Renal pelvis (tissue), 1 donor: ENCODE measurements at regions not wholly inside any gene's neighbourhood (a gene's known extent, or its start where the extent isn't known, plus 50 kb on each side); places are given as distances from the start of the nearest gene placed in this dataset.
"Not testable (repeated sequence)": the region's sequence is repeated elsewhere in the genome, so short reads cannot be mapped to it uniquely, and the experiment has no call there.

Source experiments
- DNase-seq: peaks from one replicate; pipeline ENCODE4 v3.0.0-alpha.2; 2013

DNA sequence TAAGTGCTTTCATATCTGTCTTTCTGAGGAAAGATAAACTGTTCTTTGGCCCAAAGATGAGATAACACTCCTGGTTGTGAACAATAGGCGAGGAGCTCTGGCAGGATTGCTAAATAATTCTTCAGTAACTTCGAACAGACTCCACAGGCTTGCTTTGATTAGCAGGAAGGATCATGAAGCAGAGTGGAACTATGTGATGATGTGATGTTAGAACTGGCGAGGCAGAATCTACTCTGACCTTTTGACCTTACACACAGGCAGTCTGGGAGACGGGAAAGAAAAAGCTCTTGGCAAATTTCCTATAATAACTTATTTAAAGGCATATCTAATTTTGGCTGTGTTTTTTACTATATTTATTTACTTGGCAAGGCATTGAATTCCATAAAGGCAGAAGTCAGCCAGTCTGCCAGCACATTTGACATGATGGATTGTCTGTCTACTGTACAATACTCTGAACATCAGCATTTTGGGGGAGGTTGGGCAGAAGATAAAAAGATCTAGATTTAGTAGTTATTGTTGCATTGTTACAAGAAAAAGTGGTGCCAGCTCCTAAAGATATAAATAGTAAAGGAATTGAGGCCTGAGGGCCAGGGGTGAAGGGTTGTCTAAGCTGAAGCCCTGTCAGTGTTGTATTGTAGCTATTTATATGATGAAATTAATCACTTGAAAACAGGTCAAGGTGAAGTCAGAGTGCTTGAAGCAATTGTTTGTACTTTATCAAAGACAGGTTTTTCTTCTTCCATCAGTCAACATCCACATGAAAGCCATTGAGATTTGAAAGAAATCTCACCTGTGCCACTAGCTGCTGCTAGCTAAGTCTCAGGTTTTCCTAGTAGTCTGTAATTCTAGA, 708.8 kb downstream of the LTN1 start:
- DNase-seq = peak; percentile 46

DNA sequence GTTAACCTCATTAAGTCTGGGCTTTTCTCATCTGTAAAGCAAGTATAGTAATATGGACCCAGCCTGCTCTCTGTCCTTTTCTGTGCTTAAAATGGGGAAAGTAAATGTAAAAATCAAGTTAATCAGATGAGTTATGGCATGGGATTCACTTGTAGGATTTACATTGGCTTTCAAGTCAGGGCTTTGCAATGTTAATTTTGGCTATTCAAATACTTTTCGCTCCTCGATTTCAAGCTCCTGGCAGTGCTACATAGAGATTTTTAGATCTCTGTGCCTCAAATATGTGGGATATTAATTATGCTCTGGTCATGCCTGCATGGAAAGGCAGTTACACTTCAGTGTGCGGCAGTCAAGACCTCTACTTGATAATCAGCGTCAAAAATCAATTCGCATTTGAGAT, 709.8 kb downstream of the LTN1 start:
- no peak for DNase-seq

DNA sequence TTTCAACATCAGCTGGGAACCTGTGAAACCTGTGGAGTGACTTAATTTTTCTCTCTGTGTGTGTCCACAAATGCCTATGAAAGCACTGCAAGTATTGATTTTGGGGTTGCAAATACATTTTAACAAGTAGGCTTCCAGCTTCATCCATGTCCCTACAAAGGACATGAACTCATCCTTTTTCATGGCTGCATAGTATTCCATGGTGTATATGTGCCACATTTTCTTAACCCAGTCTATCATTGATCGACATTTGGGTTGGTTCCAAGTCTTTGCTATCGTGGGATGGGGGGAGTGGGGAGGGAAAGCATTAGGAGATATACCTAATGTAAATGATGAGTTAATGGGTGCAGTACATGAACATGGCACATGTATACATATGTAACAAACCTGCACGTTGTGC, 711.3 kb downstream of the LTN1 start:
- DNase-seq = not testable (repeated sequence)

GRCh38 chr21:28280611-28281010, 712.1 kb downstream of the LTN1 start:
- DNase-seq = no peak

DNA sequence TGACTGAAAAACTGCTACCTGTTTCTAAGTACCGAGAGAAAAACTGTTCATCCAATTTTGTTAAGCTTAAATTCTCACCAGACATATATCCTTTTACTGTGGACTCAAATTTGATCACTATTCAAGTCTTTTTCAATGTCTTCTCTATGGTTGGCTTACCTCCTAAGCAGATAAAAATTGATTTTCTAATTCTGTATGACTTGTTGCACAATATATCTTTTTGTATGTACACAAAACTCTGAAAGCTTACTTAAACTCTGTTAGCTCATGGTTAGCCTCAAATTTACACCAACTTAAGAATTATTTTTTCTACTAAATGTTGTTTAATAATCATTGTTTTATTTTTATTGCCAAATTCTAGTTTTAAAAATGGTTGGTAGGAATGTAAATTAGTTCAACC, 715.4 kb downstream of the LTN1 start:
- DNase-seq = no peak

DNA sequence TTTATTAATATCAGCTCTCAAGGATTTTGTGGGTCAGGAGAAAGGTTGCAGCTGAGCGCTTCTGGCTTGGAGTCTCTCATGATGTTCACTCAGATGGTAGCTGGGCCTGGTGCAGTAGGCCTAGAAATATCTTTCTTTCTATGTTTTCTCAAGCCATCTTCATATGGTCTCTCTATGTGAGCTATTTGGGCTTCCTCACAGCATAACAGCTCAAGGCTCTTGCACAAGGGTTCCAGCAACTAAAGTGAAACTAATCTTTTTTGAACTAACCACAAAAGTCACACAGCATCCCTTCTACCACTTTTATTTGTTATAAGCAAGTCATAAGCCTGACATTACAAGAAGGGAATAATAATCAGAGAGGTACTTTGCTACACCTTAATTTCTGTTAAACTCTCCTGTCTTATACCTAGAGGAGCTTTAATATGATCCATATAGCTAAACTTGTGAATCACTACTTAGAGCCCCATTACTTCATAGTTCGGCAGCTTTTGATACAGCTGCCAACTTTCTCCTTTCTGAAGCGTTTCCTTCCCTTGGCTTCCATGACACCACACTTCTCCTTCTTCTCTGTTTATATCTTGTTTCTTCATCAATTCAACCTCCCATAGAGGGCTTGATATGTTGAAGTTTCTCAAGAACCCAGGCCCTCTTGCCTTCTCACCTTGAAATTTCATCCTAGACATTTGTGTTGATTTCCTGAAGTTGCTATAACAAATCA, 720.2 kb downstream of the LTN1 start:
- no peak for DNase-seq

- no peak for DNase-seq
These were observed 723.5 kb downstream of the LTN1 start for GRCh38 chr21:28269173-28269572.

- no peak for DNase-seq
These were observed 724.0 kb downstream of the LTN1 start for GRCh38 chr21:28268685-28269084.

DNA sequence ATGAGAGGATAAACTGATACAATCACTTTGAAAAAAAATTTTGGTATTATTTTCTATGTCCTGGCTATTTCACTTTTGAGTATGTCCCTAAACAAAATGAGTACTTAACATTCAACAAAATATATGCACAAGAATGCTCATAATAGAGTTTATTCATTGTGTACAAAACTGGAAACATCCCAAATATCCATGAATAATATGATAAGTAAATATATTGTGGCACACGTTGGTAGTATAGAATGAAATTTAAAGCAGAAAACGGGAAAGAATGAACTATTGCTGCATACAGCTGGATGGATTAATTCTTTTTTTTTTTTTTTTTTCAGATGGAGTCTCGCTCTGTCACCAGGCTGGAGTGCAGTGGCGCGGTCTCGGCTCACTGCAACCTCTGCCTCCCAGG, 725.2 kb downstream of the LTN1 start:
- no peak for DNase-seq

- DNase-seq = no peak
These were observed 726.6 kb downstream of the LTN1 start for GRCh38 chr21:28266061-28266460.

DNA sequence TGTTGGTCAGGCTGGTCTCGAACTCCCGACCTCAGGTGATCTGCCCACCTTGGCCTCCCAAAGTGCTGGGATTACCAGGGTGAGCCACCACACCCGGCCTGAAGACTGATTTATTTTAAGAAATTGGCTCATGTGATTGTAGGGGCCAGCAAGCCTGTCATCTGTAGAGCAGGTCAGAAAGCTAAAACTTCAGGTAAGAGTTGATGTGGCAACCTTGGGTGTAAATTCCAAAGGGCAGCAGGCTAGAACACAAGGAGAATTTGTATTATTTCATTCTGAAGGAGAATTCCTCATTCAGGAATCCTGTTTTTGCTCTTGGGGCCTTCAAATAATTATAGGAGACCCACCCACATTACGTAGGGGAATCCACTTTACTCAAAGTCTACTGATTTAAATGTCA, 728.7 kb downstream of the LTN1 start:
- no peak for DNase-seq

DNA sequence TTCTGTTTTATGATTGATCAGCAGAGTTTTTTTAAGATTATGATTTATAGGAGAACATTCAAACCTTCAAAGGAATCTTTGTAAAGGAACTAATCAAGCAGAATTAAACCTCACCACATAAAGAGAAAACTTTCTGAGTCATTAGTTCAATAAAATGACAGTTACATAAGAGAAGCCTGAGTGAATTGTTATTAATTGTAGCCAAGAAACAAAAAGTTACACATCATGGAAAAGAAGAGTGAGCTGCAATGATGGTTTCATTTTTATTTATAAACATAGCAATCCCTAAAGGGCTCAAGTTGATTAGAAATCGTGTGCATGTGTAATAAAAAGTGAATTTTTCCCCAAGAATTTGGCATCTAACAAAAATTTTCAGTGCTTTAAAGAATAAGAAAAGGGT, 731.4 kb downstream of the LTN1 start:
- no peak for DNase-seq

GRCh38 chr21:28257276-28257675, 735.4 kb downstream of the LTN1 start:
- DNase-seq = no peak

- no peak for DNase-seq
These were observed 735.8 kb downstream of the LTN1 start for GRCh38 chr21:28256837-28257236.

GRCh38 chr21:28256420-28256831, 736.3 kb downstream of the LTN1 start:
- DNase-seq = peak; percentile 65

- no peak for DNase-seq
These were observed 738.7 kb downstream of the LTN1 start for GRCh38 chr21:28253961-28254360.

DNA sequence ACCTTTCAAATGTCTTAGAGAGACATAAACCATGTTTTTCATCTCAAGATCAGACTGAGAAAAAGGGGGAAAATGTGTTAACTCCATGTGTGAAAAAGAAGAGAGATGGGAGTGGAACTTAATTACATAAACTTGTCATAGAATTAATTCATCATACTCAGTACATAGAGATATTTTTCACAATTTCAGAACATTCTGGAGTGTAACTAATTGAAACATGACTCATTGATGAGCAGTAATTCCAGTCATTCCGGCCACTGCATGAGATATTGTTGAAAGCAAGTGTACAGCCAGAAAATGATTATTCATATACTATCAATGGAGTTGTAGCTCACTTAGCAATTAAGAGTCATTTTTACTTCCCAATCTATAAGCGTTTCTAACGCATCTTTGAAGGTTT, 739.3 kb downstream of the LTN1 start:
- DNase-seq = no peak

GRCh38 chr21:28252928-28253327, 739.7 kb downstream of the LTN1 start:
- no peak for DNase-seq

GRCh38 chr21:28250946-28251345, 741.7 kb downstream of the LTN1 start:
- DNase-seq = no peak

- peak; percentile 77 for DNase-seq
These were observed 745.1 kb downstream of the LTN1 start for GRCh38 chr21:28247454-28248020.

DNA sequence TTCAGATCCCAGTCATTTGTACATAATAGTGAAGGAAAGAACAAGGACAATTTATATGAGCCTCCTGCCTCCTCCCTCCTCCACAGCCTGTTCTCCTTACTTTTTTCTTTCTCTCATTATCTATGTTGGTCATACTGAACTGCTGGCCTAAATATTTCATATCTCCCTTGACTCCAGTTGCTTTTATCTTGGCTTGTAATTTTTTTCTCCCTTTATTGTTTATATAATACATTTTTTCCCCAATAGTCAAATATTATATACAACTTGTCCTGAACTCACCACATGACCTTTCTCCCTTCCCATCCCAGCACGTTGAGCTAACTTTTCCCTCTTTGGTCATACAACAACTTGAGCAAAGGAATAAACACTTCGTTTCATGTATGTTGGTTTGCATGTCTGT, 752.1 kb downstream of the LTN1 start:
- DNase-seq = no peak

DNA sequence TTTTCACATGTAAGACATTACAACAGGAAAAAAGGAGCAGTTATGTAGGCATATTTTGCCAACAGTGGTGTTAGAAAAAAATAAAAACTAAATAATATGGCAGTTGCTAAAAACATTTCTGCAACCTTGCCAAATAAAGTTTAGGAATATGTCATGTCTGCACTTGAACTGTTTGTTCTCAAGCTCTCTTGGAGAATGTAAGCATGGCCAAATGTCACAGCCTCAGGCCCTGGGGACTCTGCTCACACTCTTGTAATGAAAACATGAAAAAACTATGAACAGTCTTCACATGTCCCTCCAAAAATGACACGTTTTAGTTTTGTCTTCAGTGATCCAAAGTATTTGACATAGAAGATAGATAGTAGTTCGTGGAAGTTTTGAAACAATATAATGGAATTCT, 753.3 kb downstream of the LTN1 start:
- no peak for DNase-seq

DNA sequence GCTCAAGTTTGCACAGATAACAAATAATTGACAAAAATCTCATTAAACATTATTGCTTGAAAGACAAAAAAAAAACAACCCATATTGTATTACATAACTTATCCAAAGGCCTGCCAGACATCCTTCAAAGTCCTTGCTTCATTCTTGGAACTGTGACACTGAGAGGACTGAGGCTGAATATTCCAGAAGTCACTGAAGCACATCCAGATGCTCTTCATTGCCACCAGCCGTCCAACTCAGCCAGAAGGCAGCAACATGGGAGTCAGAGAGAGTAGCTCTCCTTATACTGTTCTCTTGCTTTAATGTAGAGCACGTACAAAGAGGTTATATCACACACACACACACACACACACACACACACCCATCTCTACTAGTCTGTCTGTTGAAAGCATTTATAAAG, 755.0 kb downstream of the LTN1 start:
- no peak for DNase-seq
